GM19025 (cell line): ENCODE measurements at regions not wholly inside any gene's neighbourhood (a gene's known extent, or its start where the extent isn't known, plus 50 kb on each side); places are given as distances from the start of the nearest gene placed in this dataset.
"Not testable (repeated sequence)": the region's sequence is repeated elsewhere in the genome, so short reads cannot be mapped to it uniquely, and the experiment has no call there.

Experiments
- ATAC-seq: cut with Tn5 transposase; IDR thresholded peaks from one replicate; pipeline ENCODE4 v1.9.1; 2021; ENCODE audit warnings: mild to moderate bottlenecking, low read depth, moderate library complexity; ENCODE audit not compliant: unreplicated experiment

DNA sequence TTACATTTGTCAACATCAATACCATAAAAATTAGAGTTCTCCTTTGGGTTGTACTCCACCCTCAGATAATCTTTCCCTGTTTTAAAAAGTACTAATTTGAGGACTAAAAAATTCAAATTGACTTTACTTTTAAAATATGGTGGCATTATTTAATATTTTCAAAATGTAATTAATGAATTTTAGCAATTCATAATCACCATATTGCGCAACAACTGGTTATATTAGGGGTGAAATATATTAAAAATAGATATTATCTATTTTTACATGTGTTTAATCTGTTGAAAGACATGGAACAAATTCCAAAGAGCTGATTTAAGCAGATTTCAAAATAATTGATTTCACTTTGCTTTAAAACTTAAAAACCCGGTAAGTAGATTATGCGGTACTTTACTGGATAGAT, 236.6 kb upstream of the NOL4 start:
- no peak for ATAC-seq

DNA sequence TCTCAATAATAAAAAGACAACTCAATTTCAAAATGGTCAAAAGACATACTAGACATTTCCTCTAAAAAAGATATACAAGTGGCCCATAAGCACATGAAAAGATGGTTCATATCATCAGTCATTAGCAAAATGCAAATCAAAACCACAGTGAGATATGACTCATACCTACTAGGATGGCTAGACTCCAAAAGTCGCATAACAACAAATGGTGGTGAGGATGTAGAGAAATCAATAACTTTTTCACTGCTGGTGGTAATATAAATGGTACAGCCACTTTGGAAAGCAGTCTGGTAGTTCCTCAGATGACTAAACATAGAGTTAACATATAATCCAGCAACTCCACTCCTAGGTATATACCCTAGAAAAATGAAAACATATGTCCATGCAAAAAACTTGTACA, 242.3 kb upstream of the NOL4 start:
- ATAC-seq = peak; percentile 58

DNA sequence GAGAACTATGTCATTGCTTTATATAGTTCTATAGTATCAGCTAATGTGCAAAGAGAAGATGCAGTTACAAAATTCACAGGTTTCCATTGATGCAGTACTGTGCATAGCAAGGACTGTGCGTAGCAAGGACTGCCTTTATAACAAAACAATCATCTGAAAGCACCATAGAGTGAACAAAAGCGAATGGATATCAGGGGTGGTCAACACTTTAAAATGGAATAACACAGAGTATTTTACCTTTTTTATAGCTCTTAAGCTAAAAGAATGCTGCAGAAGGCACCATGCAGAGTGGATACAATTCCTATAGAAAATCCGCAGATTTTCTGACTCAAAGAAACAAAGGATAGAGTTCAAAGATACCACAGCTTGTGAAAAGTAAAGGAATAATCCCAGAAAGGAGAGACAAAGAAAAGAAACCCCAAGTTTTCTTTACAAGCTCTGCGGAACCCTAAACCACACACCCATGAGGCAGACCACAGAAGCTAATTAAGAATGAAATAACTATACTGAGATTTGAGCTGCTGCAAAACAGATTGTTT, 229.9 kb upstream of the DTNA start:
- no peak for ATAC-seq

DNA sequence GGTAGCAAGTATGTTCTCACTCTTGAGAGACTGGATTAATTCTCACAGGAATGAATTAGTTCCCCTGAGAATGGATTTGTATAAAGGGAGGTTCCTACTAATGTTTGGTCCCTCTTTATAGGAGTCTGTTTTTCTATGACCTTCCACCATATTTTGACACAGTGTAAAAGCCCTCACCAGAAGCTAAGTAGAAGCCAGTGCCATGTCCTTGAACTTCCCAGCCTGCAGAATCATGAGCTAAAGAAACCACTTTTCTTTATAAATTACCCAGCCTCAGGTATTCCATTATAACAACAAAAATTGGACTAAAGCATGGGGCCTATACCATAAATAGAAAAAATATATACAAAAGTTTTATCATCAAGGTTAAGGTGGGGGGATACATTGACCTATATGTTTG, 227.9 kb upstream of the DTNA start:
- no peak for ATAC-seq

DNA sequence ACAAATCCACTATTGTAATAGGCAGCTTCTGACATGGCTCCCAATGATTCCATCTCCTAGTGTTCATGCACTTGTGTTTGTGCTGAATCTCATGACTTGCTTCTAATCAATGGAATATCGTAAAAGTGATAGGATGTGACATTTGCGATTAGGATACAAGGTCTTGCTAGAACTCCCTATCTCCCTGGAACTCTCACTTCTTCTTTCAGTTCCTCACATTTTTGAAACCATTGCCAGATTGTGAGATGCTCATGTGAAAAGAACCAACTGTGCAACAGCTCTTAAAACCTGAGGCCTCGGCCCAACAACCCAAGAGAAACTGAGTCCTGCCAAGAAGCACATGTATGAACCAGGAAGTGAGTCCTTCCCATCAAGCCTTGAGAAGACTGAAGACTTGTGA, 226.9 kb upstream of the DTNA start:
- no peak for ATAC-seq

DNA sequence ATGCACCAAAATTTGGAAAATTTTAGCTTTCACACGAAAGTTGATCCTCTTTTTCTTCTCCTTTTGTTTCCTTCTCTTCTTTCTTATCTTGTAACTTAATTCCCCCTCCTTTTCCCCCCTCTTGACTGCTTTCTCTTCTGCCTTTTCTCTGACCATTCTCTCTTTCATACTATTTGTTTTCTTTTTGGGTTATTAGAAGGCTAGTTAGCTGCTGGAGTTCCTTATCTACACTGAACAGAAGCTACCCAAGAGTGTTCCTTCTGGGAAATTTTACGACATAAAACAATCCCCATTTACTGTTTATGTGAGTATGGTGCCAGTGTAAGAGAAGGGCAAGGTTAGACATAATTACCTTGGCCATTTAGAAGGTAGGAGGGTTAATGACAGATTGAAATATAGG, 218.4 kb upstream of the DTNA start:
- ATAC-seq = no peak

DNA sequence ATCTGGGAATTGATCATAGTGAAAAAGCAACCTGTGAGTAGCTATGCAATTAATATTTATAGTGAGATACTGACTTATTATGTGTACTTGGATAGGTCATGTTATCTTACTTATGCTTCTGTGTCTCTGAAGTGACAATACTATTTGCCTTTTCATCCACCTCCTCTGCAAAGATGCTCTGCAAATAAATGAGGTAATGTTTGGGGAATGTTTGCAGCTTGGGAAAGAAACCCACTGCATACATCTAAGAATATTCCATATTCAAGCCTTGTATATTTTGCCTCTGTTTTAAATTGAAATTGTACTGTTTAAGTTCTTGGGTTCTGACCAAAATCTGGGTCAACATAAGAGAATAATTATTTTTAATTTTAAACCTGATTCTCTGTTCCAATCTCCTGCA, 217.4 kb upstream of the DTNA start:
- ATAC-seq = no peak

DNA sequence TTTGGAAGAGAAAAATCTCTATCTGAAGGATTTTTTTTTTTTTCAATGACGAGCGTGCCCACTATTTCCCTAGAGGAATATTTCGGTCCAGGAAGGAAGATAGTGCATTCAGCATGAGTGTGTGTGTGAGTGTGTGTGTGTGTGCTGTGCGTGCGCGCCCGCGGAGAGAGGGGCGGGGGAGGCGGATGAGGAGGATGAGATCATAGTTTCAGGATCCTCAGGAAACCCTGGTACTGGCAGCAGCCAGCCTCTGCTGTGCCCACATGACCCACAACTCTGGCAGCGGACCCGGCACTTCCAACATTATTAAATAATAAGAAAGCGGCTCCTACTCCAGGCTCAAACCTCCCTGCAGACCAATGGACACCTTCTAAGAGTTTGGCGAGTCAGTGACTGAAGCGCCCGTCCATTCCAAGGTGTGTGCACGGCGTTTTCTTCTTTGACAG, 217.0 kb upstream of the DTNA start:
- peak; percentile 45 for ATAC-seq

DNA sequence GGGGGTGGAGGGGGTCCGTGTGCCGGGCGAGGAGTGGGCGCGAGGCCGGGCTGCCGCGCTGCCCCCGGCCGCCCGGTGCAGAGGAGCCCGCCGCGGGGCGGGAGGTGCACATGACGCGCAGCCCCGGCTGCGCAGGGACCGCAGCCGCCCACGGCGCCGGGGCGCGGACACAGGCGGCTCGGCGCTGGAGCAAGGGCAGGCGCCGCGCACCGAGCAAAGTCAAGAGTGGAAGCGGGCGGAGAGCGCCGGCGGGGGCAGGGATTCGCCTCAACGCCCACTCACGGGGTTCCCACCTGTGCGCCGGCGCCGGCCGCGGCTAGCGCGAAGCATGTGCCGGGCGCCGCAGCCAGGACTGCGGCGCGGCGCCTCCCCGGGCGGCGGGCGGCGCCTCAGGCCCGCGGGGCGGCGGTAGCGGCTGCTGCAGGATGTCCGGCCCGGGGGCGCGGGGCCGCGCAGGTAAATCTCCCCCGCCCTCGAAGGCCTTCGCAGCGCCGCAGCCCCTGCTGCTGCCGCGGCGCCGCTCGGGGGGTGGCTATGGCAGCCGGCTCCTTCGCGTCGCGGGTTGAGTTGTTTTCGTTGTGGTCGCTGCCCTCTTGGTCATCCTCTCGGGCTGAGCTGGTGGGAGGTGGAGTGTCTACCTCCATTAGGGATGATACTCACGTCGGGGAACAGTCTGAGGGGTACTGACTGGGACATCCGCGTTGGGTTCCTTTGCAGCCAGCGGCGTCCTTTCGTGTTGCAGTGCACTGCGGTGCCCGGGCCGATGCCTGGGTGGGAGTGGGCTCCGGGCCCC, 216.3 kb upstream of the DTNA start:
- ATAC-seq = peak; percentile 51

DNA sequence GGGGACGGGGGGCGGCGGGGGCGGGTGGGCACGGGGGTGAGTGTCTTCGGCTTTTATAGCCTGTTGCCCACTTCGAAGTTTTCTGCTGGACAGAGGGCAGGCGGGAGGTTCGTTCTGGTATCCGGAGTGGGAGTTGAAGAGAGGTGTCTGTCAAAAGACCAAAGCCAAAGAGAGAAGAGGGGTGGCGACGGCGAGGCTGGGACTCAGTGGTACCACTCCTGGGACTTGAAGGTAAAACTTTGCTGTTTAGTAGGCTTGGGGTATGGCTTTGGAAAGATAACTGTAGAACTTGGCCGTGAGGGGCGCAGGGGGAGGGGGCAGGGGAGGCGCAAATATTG, 215.8 kb upstream of the DTNA start:
- ATAC-seq = no peak

DNA sequence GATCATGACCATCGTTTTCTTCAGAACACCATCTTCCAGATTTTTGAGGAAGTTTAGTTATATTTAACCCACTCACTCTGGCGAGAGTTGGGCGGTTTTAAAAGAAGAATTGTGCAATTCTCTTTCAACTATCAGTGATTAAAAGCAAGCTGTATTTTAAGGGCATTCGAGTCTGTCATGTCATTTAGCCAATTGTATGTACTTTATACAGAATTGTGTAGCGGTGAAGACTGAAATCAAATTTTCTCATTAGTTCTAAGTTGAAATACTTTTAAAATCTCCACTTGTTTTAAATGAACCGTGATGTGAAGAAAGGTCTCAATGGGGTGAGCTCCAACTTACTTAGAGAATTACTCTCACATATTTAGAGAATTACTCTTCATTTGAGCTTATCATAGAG, 214.6 kb upstream of the DTNA start:
- ATAC-seq = no peak

DNA sequence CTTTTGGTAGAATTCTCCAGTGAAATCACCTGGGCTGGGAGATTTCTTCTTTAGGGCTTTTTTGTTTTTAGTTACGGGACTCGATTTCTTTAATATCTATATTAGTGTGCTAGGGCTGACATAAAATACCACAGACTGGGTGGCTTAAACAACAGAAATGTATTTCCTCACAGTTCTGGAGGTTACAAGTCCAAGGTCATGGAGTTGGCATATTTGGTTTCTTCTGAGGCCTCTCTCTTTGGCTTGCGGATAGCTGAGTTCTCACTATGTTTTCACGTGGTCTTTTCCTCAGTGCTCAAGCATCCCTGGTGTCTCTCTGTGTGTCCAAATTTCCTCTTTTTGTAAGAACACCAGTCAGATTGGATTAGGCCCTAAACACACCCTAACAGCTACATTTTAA, 208.5 kb upstream of the DTNA start:
- no peak for ATAC-seq

DNA sequence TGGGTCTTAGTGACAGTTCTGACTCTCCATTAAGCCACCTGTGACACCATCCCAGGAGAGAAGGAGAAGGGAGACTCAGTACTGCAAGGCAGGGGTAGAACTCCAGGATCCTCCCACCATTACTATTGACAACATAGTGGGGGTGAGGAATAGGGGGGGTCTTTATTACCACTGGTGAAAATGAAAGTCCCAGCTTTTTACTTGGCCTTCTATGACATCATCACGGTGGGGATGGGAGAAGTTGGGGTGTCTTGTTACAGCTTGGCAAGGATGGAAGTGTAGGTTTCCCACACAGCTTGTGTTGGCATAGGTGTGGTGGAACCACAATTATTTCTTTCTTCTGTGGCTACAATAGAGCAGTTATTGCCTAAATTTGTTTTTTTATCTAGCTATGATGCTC, 203.9 kb upstream of the DTNA start:
- ATAC-seq = no peak

DNA sequence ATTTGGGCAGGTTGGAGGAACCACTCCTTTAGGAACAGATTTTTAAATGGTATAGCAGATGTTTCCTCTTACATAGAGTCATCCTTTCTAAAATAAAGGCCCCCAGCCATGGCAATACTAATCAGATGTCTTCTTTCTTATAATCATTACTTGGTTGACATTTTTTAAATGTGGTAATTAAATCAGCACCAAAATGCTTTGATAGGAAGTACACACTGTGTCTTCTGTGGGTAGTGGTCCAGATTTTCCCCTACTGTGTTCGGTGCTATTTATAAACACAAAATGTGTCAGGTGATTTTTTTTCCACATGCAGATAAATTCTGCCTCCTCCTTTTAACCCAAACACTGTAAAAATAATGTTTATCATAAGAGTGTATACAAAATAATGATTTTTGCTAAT, 200.9 kb upstream of the DTNA start:
- ATAC-seq = no peak

DNA sequence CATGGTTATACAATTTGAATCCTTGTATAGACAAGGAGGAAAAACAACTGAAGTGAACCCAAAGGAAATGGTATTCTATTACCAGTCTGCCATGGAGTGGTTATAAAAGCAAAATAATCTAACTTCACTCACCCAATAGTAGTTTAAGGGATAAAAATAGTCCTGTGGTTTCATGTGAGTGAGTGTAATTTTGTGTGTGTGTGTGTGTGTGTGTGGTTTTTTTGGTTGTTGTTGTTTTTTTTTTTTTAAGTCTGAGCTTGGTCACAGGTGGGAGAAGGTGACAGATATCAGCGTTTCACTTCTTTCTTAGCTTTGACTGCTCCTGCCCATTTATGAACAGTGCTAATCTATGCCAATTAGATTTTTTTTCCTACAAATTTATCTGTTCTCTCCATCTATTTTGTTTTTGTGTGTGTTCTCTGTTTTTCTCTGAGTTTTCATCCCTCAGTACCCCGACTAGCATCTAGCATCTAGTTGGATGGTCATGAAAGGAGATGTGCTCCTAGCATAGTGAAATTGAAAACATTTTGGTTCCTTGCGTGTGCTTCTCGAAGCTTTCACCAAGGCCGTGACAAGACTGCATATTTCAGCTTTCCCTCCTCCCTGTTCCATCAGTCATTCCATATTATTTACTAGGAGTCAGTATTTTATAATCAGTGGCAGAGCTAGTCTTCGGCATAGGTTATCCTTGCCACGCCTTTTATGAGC, 200.1 kb upstream of the DTNA start:
- ATAC-seq = no peak

DNA sequence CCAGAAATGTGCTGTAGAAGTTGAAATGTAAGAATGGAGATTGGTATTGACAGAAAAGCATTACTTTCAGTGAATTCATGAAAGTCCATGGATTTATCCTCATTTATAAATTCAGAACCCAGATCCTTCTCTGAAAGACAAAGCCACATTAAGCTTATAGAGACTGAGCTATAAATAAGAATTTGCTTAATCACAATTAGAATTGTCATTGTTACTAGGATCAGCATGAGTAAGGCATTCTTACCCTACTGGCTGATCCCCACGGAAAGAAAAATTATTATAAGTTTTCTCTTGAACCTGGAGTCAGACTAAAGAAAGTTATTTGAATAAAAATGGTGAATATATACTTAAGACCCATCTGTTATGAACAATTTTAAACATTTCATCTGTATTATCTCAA, 199.2 kb upstream of the DTNA start:
- no peak for ATAC-seq

DNA sequence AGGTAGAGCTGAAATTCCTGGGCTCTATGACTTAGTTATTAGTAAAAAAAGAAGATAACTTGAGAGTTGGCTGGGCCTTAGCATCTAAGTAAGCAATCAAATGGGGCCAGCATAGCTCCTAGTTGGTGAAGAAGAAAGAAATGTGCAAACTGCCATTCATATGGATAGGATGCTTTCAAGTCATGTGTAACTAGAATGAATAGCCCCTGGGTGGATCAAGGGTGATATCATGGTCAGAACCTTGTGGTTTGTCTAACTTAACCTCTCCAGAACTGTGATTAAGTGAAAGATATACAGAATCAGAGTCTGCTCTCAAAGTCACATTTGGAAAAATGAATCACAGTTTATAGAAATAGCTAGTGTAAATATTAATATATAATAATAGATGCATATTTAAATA, 198.7 kb upstream of the DTNA start:
- ATAC-seq = no peak

DNA sequence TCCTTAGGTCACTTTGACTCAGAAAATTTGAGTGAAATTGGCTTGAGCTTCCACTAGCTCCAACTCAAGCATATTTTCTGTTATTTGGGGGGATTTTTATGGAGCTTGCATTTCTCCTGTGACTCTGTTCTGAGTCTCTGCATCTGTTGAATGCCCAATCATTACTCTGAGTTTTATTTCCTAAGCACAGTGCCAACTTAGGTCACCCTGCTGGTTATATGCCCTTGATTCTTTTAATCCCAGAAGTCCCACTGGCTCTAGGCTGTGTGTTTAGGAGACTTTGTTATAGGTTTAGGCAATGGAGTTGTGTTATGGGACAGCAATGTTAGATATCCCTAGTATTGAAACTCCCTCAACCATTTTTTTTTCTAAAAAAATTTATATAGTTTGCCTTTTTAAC, 198.2 kb upstream of the DTNA start:
- no peak for ATAC-seq

DNA sequence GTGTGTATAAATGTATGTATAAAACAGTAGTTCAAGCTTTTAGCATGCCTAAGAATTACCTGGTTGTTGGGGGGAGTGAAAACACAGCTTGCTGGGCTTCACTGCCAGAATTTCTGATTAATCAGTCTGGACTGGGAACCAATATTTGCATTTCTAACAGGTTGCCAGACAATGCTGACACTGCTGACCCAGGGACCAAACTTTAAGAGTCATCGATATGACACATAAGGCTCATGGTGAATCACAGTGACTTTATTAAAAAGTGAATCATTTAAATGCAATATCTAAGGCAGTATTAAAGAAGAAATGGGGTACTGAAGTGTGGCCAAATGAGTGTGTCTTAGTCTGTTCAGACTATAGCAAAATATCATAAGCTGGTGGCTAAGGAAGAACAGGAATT, 195.9 kb upstream of the DTNA start:
- ATAC-seq = no peak

DNA sequence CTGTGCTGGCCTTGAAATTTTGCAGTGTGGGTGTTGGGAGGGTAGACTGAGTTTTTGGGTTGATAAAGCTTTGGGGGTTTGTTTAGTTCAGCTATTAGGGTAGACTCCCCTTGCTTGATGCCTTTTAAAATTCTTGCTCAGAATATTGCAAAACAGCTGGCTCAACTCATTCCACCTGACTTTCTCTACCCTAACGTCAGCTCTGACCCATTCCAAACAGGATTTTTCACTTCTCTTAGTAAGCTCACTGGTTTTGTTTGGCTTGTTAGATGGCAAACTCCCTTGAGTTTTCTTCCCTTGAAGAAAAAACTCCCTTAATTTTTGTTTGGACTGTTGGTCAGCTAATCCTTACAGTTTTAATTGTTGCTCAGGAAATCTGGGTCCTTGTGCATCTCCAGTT, 195.1 kb upstream of the DTNA start:
- no peak for ATAC-seq

DNA sequence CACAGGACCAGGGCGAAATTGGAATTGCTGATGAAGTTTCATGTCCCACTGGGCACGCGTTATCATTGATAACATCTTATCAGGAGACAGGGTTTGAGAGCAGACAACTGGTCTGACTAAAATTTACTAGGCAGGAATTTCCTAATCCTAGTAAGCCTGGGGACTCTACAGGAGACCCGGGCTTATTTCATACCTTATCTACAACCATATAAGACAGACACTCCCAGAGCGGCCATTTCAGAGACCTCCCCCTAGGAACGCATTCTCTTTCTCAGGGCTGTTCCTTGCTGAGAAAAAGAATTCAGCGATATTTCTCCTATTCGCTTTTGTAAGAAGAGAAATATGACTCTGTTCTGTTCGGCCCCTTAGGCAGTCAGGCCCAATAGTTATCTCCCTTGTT, 193.7 kb upstream of the DTNA start:
- ATAC-seq = not testable (repeated sequence)

DNA sequence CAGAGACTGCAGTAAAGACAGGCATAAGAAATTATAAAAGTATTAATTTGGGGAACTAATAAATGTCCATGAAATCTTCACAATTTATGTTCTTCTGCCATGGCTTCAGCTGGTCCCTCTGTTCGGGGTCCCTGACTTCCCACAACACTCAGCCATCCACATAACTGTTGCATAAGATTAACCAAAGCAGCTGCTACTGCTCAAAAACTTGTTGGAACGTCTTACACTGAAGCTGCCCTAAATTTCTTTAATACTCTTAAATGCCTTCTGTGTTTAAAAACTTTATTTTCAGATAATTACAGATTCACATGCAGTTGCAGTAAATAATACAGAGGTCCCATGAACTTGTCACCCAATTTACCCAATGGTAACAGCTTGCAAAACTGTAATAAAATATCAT, 193.1 kb upstream of the DTNA start:
- ATAC-seq = not testable (repeated sequence)
